ENCODE measurements at regions not wholly inside any gene's neighbourhood (a gene's known extent, or its start where the extent isn't known, plus 50 kb on each side); places are given as distances from the start of the nearest gene placed in this dataset.

DNA sequence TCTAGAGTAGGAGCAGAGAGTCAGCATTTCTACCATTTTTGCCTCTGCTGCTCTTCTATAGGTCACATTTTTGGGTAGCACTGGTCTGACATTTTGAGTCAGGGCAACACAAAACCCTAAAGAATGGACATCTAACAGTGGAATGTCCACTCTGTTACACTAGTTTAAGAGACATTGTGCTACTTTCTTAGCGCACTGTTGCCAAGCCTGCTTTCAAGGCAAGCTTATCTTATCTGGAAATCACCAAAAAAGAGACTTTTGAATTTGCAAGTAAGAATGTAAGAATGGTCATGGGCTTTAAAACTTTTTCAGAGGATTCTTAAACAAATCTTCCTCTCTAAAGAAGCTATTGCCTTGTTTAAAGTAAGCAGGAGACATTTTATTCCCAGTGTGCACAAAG, 73.0 kb upstream of the STARD4 start:
- in situ Hi-C loops (cut with MboI; ENCODE audit: low pct_unique_long_range_greater_than_20kb, low sequenced_read_pairs), result no loop called here
- DNase-seq, result no peak

DNA sequence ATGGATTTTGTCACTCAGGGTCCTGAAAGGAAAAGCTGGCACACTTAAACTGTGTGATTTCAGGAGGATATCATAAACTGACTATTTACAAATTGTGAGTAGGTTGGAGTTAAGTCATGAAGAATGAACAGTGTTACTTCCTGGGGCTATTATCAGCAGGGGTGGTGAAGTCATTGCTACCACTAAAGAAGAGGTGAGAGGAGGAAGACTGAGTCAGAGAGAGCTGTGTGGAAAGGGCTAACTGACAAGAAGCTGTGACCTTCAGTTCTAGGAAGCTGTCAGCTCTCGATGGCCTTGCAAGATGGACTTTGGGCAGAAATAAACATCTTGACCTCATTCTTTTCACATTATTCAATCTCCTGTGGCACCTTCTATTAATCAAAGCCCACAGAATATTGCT, 72.3 kb upstream of the STARD4 start:
- no peak for DNase-seq
- in situ Hi-C loops (cut with MboI; ENCODE audit: low pct_unique_long_range_greater_than_20kb, low sequenced_read_pairs), result no loop called here

DNA sequence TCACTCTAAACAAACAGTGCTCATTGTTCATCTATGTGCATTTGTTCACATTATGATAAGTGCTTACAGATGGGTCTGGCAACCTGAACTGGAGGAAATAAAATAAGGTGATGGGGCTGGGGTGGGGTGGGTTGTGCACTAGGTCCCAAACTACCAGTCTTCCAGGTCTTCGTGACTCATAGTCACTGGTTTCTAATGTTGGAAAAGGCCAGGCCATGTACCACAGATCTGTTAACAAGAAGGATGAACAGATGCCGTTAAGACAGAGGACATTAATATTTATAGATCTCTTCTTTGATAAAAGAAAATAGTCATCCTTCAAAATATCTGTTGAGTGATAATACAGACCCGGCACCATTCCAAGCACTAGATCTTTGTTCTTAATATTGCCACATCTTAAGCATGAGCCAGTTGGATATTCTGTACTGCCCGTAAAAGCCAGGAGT, 71.4 kb upstream of the STARD4 start:
- in situ Hi-C loops (cut with MboI; ENCODE audit: low pct_unique_long_range_greater_than_20kb, low sequenced_read_pairs), result no loop called here
- no peak for DNase-seq

DNA sequence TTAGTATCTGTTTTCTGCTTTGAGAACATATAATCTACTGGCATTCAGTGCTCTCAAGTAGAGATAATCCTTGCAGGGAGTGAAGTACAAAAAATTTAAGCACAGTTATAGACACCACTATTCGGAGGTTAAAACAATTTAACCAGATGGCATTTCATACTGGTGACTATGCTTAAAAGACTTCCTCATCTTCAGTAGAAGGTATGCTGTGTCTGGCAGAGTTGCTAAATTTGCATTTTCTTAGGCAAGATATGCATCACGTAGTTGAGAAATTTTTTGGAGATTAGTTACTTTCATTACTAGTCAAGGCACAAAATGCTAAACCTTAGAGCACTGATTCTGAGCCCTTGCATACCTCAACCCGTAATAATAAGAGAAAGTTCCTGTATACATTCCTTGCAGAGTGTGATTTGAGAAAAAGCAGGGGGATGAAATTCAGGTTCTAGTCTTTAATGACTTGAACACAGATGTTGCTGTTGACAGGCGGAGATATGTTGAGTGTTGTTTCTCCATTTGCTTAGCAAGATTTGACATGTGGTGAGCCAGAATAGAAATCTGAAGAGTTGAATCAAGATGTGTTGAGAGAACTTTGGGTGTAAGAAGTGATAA, 70.8 kb upstream of the STARD4 start:
- DNase-seq, result no peak
- in situ Hi-C loops (cut with MboI; ENCODE audit: low pct_unique_long_range_greater_than_20kb, low sequenced_read_pairs), result no loop called here

DNA sequence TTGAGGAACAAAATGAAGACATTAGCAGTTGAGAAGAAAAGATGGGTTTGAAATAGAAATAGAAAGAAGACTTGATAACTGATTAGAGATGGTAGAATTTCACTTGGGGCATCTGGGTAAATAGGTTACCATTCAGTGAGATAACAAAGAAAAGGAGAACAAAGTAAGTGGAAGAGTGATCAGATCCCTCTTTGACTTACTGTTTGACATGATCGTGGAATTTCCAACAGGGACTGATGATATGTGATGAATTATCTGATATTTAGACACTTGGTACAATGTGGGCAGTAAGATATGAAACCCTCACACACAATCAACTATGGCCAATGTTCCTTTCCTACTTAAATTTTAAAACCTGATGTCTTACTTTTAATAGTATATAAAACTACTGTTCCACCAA, 70.1 kb upstream of the STARD4 start:
- no peak for DNase-seq
- in situ Hi-C loops (cut with MboI; ENCODE audit: low pct_unique_long_range_greater_than_20kb, low sequenced_read_pairs), result no loop called here

DNA sequence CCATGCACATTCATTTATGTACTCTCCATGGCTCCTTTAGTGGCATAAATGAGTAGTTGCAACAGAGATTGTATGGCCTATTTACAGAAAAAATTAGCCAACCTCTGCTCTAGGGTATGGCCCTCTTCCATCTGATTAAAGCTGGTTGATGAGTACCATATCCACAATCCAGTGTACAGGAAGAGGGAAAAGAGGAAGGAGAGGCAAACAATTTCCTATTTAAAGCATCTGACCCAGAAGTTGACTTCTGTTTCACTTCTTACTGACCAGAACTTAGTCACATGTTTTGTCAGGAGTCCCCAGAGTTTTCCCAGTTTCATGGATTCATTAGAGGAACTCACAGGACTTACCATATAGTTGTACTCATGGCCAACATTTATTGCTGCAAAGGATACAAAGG, 68.6 kb upstream of the STARD4 start:
- in situ Hi-C loops (cut with MboI; ENCODE audit: low pct_unique_long_range_greater_than_20kb, low sequenced_read_pairs), result no loop called here
- no peak for DNase-seq

DNA sequence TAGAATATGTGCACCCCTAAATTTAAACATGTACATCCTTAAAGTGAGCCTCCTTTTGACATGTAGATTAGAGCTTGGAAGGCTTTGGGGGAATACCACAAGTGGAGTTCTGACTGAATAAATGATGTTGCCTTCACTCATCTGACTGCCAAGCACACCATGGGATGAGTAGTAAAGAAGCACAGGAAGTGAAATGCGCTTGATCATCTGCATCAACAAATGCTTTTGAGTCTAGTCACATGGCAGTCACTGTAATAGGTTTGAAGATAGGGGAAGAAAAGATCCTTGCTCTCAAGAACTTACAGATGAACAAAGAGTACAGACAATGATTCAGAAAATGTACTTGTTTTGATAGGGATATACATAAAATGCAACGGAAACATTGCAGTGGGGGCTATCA, 62.0 kb upstream of the STARD4 start:
- in situ Hi-C loops (cut with MboI; ENCODE audit: low pct_unique_long_range_greater_than_20kb, low sequenced_read_pairs), result no loop called here

DNA sequence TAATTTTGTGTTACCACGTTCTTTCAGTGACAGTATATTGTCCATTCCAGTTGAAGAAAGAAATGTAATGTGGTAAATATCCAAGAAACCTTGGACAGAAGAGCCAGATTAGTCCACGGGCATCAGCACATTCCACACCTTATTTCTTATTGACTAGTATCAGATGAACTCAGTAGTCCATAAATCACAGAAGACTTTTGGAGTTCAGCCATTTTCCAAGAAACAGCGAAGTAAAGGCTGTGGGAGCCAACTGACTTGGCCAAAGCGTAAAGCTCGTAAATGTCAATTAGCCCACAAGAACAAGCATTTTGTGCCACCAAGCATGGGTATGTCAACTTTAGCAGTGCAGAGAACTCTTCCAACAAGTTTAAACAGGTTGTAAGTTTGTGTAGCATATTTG, 60.2 kb upstream of the STARD4 start:
- in situ Hi-C loops (cut with MboI; ENCODE audit: low pct_unique_long_range_greater_than_20kb, low sequenced_read_pairs), result no loop called here
- DNase-seq, result no peak

More for the DNA sequence above, 62.0 kb upstream of the STARD4 start:
- no peak for DNase-seq

DNA sequence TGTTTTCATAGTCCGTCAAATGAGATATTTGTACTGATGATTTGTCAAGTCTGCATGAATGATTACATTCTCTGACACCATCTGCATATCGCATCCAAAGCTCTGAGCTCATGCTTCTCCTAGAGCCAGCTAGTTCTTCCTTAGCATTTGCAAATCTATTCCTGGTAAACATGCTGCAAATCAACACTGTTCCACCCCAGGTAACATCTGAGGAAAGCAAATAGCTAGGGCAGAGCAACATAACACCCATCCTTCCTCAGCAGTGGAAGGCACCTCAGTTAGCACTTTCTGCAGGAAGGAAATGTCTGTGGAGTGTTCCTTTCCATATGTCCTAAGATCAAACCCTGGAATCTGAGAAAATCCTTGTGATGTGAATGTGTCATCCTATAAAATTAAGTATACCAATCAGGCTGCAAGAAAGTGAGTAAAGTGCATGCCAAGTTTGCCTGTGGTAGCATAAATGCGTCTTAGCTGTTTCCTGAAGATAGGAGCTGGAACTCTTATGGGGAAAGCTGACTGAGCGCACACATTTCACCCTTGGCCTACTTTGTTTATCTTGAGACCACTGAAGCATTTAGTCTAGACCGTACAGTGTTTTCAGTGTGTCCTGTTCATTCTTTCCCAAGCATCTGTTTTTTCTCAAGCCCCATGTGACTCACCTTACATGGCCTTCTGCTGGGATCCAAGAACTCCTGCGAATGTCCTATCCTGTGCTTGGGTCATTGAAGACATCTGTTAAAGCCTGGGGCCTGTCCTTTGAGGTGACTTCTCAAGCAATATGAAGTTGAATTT, 50.9 kb upstream of the STARD4 start:
- in situ Hi-C loops (cut with MboI; ENCODE audit: low pct_unique_long_range_greater_than_20kb, low sequenced_read_pairs), result no loop called here
- DNase-seq, result peak; percentile 11

DNA sequence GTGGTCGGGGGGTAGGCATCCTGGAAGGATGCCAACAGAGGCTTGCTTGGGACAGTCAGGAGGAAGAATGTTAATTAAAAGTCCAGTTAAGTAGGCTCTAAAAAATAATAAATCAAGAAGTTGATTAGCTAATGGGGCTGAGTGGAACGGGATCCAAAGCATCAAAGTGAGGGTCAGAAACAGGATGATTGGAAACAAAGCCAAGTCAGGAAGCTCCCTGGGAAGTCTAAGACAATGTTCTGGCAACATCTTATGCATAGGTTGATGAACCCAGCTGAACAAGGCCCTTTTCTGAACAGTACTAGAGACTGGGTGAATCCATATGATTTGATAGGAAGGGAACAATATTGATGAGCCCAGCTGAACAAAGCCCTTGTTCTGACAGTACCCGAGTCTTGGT, 50.2 kb upstream of the STARD4 start:
- in situ Hi-C loops (cut with MboI; ENCODE audit: low pct_unique_long_range_greater_than_20kb, low sequenced_read_pairs), result no loop called here

More for the DNA sequence above, 50.2 kb upstream of the STARD4 start:
- no peak for DNase-seq

Measured in KBM-7 (cell line).